Keratinocyte (primary cell): ENCODE measurements at regions not wholly inside any gene's neighbourhood (a gene's known extent, or its start where the extent isn't known, plus 50 kb on each side); places are given as distances from the start of the nearest gene placed in this dataset.

ENCODE experiments used
- DNase-seq: peaks from one replicate; pipeline ENCODE4 v3.0.0-alpha.2; 2011; ENCODE audit warnings: low read depth, missing footprints, low spot score
- FAIRE-seq: peaks from 2 replicates; lab custom pipeline; 2011; peaks lifted over from hg19 to GRCh38; lab: Jason Lieb, UNC
- H2AFZ ChIP-seq: 2 replicates; pipeline ENCODE4 v1.6.0; 2012; ENCODE audit warnings: low read length, control low read depth, inconsistent platforms; ENCODE audit not compliant: control insufficient read depth
- H3K27ac ChIP-seq: 2 replicates; pipeline ENCODE4 v1.5.1; 2011; ENCODE audit warnings: low read length; ENCODE audit not compliant: control insufficient read depth, insufficient read depth
- H3K27me3 ChIP-seq: 3 replicates; pipeline ENCODE4 v1.6.0; 2011; ENCODE audit warnings: low read length; ENCODE audit not compliant: control insufficient read depth, insufficient read depth; ENCODE audit errors: extremely low read depth
- H3K36me3 ChIP-seq, 2 experiments: 2 replicates in 1 of 2; 3 replicates in 1 of 2; pipeline ENCODE4 v1.5.1; 2011; ENCODE audit warnings: low read length in 2 of 2, mild to moderate bottlenecking in 1 of 2; ENCODE audit not compliant: control insufficient read depth in 2 of 2, insufficient read depth in 2 of 2; ENCODE audit errors: extremely low read depth in 1 of 2
- H3K4me1 ChIP-seq: 3 replicates; pipeline ENCODE4 v1.5.1; 2011; ENCODE audit warnings: low read length; ENCODE audit not compliant: control insufficient read depth, insufficient read depth; ENCODE audit errors: extremely low read depth
- H3K4me2 ChIP-seq: 3 replicates; pipeline ENCODE4 v1.6.0; 2011; ENCODE audit warnings: low read depth, low read length; ENCODE audit not compliant: control insufficient read depth, insufficient read depth; ENCODE audit errors: extremely low read depth
- H3K4me3 ChIP-seq, 3 experiments: fragments of 200-600 bp in 1 of 3; sonication (generic) in 1 of 3; 2 replicates in 2 of 3; 3 replicates in 1 of 3; pipeline ENCODE4 v1.5.1; 2011 to 2016; ENCODE audit warnings: low read length in 3 of 3, mild to moderate bottlenecking in 3 of 3, control low read depth in 2 of 3, inconsistent platforms in 1 of 3, low read depth in 1 of 3, mixed read lengths in 1 of 3, mixed run types in 1 of 3, moderate library complexity in 1 of 3; ENCODE audit not compliant: control insufficient read depth in 2 of 3, insufficient read depth in 2 of 3; ENCODE audit errors: extremely low read depth in 1 of 3
- H3K79me2 ChIP-seq: 2 replicates; pipeline ENCODE4 v1.6.0; 2012; ENCODE audit warnings: low read length; ENCODE audit not compliant: control insufficient read depth, insufficient read depth
- H3K9ac ChIP-seq: 3 replicates; pipeline ENCODE4 v1.6.0; 2011; ENCODE audit warnings: low read length; ENCODE audit not compliant: control insufficient read depth, insufficient read depth; ENCODE audit errors: extremely low read depth
- H3K9me1 ChIP-seq: 3 replicates; pipeline ENCODE4 v1.6.0; 2011; ENCODE audit warnings: low read length; ENCODE audit not compliant: control insufficient read depth, insufficient read depth; ENCODE audit errors: extremely low read depth
- H3K9me3 ChIP-seq: 2 replicates; pipeline ENCODE4 v1.5.1; 2012; ENCODE audit warnings: low read depth, low read length; ENCODE audit not compliant: control insufficient read depth
- H4K20me1 ChIP-seq: 3 replicates; pipeline ENCODE4 v1.6.0; 2011; ENCODE audit warnings: low read length; ENCODE audit not compliant: control insufficient read depth, insufficient read depth; ENCODE audit errors: extremely low read depth
- CTCF ChIP-seq, 3 experiments: IDR thresholded peaks in 1 of 3; conservative IDR thresholded peaks in 1 of 3; optimal IDR thresholded peaks in 1 of 3; 2 replicates in 2 of 3; 3 replicates in 1 of 3; pipeline versions ENCODE3 to v1.5.1; 2011; ENCODE audit warnings: low read length in 3 of 3, mild to moderate bottlenecking in 3 of 3, moderate library complexity in 2 of 3, control low read depth in 1 of 3, inconsistent platforms in 1 of 3; ENCODE audit not compliant: insufficient read depth in 2 of 3; ENCODE audit errors: extremely low read depth in 1 of 3
- EZH2 ChIP-seq: IDR thresholded peaks from one replicate; pipeline ENCODE4 v1.6.1; 2012; ENCODE audit warnings: inconsistent platforms, mild to moderate bottlenecking, low read length, moderate library complexity
- dilution Hi-C: fragments of 300-500 bp; cut with MboI; formaldehyde crosslinking; loops from one replicate; pipeline ENCODE4 v1.7.0; 2020; ENCODE audit warnings: low sequenced_read_pairs; ENCODE audit not compliant: extremely low pct_ligation_motif_present

GRCh38 chr1:5617546-5617945, 374.7 kb downstream of the NPHP4 start:
- Histone ChIP-seq H3K9me3 (no peaks in the 10 kb centered on the region), H3K4me2 (no peak overlapping the region), H2AFZ (no peak overlapping the region), H3K4me3 (no peak overlapping the region), H4K20me1 (no peaks in the 10 kb centered on the region), H3K27ac (no peak overlapping the region), H3K27me3 (no peaks in the 10 kb centered on the region), H3K79me2 (no peaks in the 10 kb centered on the region), H3K36me3 (no peaks in the 10 kb centered on the region), H3K4me1 (no peaks in the 10 kb centered on the region), H3K9ac (no peak overlapping the region), H3K9me1 (no peaks in the 10 kb centered on the region)
- TF ChIP-seq CTCF (optimal IDR thresholded peaks at IDR 0.05 in 1 of 3, IDR thresholded peaks at IDR 0.05 in 1 of 3, conservative IDR thresholded peaks at IDR 0.05 in 1 of 3; ENCODE audit: extremely low read depth in 1 of 3, insufficient read depth in 2 of 3, low read length in 3 of 3) (no peak), EZH2 (no peak)
- FAIRE-seq (no peak), DNase-seq (no peak)
- dilution Hi-C loops = no loop called here

- Histone ChIP-seq H3K27me3 (no peaks in the 10 kb centered on the region), H3K4me3 (no peak overlapping the region), H3K4me1 (no peaks in the 10 kb centered on the region), H3K27ac (no peak overlapping the region), H3K79me2 (no peaks in the 10 kb centered on the region), H3K36me3 (no peaks in the 10 kb centered on the region), H4K20me1 (no peaks in the 10 kb centered on the region), H3K9me1 (no peaks in the 10 kb centered on the region), H3K9me3 (no peaks in the 10 kb centered on the region), H3K9ac (no peak overlapping the region), H3K4me2 (no peak overlapping the region), H2AFZ (no peak overlapping the region)
- TF ChIP-seq EZH2 (no peak), CTCF (optimal IDR thresholded peaks at IDR 0.05 in 1 of 3, IDR thresholded peaks at IDR 0.05 in 1 of 3, conservative IDR thresholded peaks at IDR 0.05 in 1 of 3; ENCODE audit: extremely low read depth in 1 of 3, insufficient read depth in 2 of 3, low read length in 3 of 3) (no peak)
- dilution Hi-C loops = no loop called here
- no peak for FAIRE-seq
- no peak for DNase-seq
Measured at GRCh38 chr1:5617179-5617520, 375.1 kb downstream of the NPHP4 start.
